AG20443 (cell line): ENCODE measurements at regions not wholly inside any gene's neighbourhood (a gene's known extent, or its start where the extent isn't known, plus 50 kb on each side); places are given as distances from the start of the nearest gene placed in this dataset.

ENCODE experiments used
- DNase-seq: peaks from one replicate; pipeline ENCODE4 v3.0.0; 2012; ENCODE audit warnings: low spot score, mixed read lengths

GRCh38 chr7:39890411-39890810 lies 59.6 kb upstream of the CDK13 start:
- no peak for DNase-seq

GRCh38 chr7:39891894-39892293 lies 58.2 kb upstream of the CDK13 start:
- DNase-seq, result no peak

- no peak for DNase-seq
These were observed 57.7 kb upstream of the CDK13 start for GRCh38 chr7:39892361-39892760.

- DNase-seq, result no peak
These were observed 55.2 kb upstream of the CDK13 start for GRCh38 chr7:39894904-39895303.

GRCh38 chr7:39896840-39897239 lies 53.2 kb upstream of the CDK13 start:
- no peak for DNase-seq

GRCh38 chr7:39898867-39899266 lies 51.2 kb upstream of the CDK13 start:
- DNase-seq, result no peak
